Lower lobe of right lung (tissue), 2 donors: ENCODE measurements at regions not wholly inside any gene's neighbourhood (a gene's known extent, or its start where the extent isn't known, plus 50 kb on each side); places are given as distances from the start of the nearest gene placed in this dataset.

Source experiments
- ATAC-seq, 2 donors: fragments of 200-7000 bp; cut with Tn5 transposase; one replicate each; pipeline ENCODE4 v1.9.1; 2020 to 2022; ENCODE audit warnings: mild to moderate bottlenecking in 2 of 2, moderate library complexity in 2 of 2
- DNase-seq: peaks from one replicate; pipeline ENCODE4 v3.0.0-alpha.2; 2020
- H3K27ac ChIP-seq: fragments of 200-600 bp; one replicate; pipeline ENCODE4 v1.8.0; 2022
- H3K27me3 ChIP-seq: fragments of 200-600 bp; one replicate; pipeline ENCODE4 v1.8.0; 2022; ENCODE audit warnings: low read depth
- H3K36me3 ChIP-seq: fragments of 200-600 bp; one replicate; pipeline ENCODE4 v1.8.0; 2022; ENCODE audit warnings: mild to moderate bottlenecking
- H3K4me1 ChIP-seq: fragments of 200-600 bp; one replicate; pipeline ENCODE4 v1.8.0; 2022
- H3K4me3 ChIP-seq: fragments of 200-600 bp; one replicate; pipeline ENCODE4 v1.8.0; 2022; ENCODE audit warnings: mild to moderate bottlenecking
- H3K9me3 ChIP-seq: fragments of 200-600 bp; one replicate; pipeline ENCODE4 v1.8.0; 2022
- CTCF ChIP-seq: fragments of 200-600 bp; IDR thresholded peaks from one replicate; pipeline ENCODE4 v1.8.0; 2022; ENCODE audit warnings: antibody characterized with exemption, mild to moderate bottlenecking
- intact Hi-C: fragments of 100-400 bp; cut with DNase I; formaldehyde crosslinking; loops from one replicate; pipeline ENCODE4 v1.11.0; 2022
- donor health status: DM: no; HTN: yes; CAD: no; lungs with severe emphysema.

GRCh38 chr11:104799251-104799650 lies 99.0 kb downstream of the CASP12 start:
- no peaks in the 10 kb centered on the region for H3K36me3 ChIP-seq
- DNase-seq (no peak), ATAC-seq (no peak)
- no peaks in the 10 kb centered on the region for H3K9me3 ChIP-seq
- no peak for TF ChIP-seq CTCF
- intact Hi-C loops, result no loop called here
- H3K27me3 ChIP-seq, result no peaks in the 10 kb centered on the region
- no peak overlapping the region for H3K4me3 ChIP-seq
- H3K27ac ChIP-seq, result no peak overlapping the region
- no peaks in the 10 kb centered on the region for H3K4me1 ChIP-seq

- intact Hi-C loops, result no loop called here
- TF ChIP-seq CTCF, result no peak
- no peak for ATAC-seq
Observed at GRCh38 chr11:104798789-104799188, 99.5 kb downstream of the CASP12 start.

GRCh38 chr11:104796301-104796700 lies 102.0 kb downstream of the CASP12 start:
- Histone ChIP-seq H3K9me3 (no peaks in the 10 kb centered on the region), H3K36me3 (no peaks in the 10 kb centered on the region), H3K4me3 (no peak overlapping the region), H3K4me1 (no peaks in the 10 kb centered on the region), H3K27ac (no peak overlapping the region), H3K27me3 (no peaks in the 10 kb centered on the region)
- ATAC-seq (no peak), DNase-seq (no peak)
- intact Hi-C loops, result no loop called here
- TF ChIP-seq CTCF, result no peak

More at GRCh38 chr11:104798789-104799188, 99.5 kb downstream of the CASP12 start:
- DNase-seq, result no peak
- Histone ChIP-seq H3K4me1 (no peaks in the 10 kb centered on the region), H3K36me3 (no peaks in the 10 kb centered on the region), H3K27ac (no peak overlapping the region), H3K9me3 (no peaks in the 10 kb centered on the region), H3K27me3 (no peaks in the 10 kb centered on the region), H3K4me3 (peak overlapping the region; percentile 15)

GRCh38 chr11:104795501-104796213 lies 102.6 kb downstream of the CASP12 start:
- DNase-seq (no peak), ATAC-seq (no peak)
- Histone ChIP-seq H3K27ac (no peak overlapping the region), H3K4me1 (no peaks in the 10 kb centered on the region), H3K4me3 (no peak overlapping the region), H3K27me3 (no peaks in the 10 kb centered on the region), H3K36me3 (no peaks in the 10 kb centered on the region), H3K9me3 (no peaks in the 10 kb centered on the region)
- no peak for TF ChIP-seq CTCF
- intact Hi-C loops, result no loop called here

- Histone ChIP-seq H3K27me3 (no peaks in the 10 kb centered on the region), H3K4me1 (no peaks in the 10 kb centered on the region), H3K27ac (no peak overlapping the region), H3K4me3 (no peak overlapping the region), H3K36me3 (no peaks in the 10 kb centered on the region), H3K9me3 (no peaks in the 10 kb centered on the region)
- no peak for TF ChIP-seq CTCF
- ATAC-seq, result no peak
- intact Hi-C loops, result no loop called here
- no peak for DNase-seq
Observed at GRCh38 chr11:104792861-104793260, 105.4 kb downstream of the CASP12 start.
